ENCODE measurements at regions not wholly inside any gene's neighbourhood (a gene's known extent, or its start where the extent isn't known, plus 50 kb on each side); places are given as distances from the start of the nearest gene placed in this dataset.
A peak's percentile ranks its signal among the peaks of the same experiment; 100 is the strongest.
"Not testable (repeated sequence)": the region's sequence is repeated elsewhere in the genome, so short reads cannot be mapped to it uniquely, and the experiment has no call there.

DNA sequence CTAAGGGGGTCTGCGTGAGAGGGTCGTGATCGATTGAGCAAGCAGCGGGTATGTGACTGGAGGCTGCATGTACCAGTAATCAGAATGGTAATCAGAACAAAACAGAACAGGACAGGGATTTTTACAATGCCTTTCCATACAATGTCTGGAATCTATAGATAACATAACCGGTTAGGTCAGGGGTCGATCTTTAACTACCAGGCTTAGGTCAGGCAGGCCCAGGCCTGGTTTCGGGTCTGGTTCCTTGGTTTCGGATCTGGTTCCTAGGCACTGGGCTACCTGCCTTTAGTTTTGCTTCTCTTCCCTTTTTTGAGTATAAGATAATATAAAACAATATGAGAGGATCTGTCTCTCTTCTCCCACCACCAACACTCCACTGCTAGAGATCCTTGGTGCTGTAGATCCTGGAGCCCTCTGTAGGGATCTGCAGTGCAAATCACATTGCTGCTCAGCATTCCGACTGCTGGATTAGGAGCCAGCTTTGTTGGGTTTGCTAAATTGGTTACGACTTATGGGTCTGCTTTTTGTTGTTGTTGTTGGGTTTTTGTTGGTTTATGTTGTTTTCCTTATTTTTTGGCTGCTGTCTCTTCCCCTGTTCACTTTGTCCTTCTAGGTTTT lies 88.0 kb downstream of the SPRY4 start:
- H3K36me3 ChIP-seq (ENCODE audit: control insufficient read depth in 1 of 2, insufficient read depth in 2 of 2, low read length in 2 of 2); H3K79me2 ChIP-seq (ENCODE audit: control insufficient read depth, insufficient read depth, low read length, poor library complexity); H3K27me3 ChIP-seq (ENCODE audit: insufficient read depth, low read length); H3K23ac ChIP-seq (ENCODE audit: low read length); H2AK5ac ChIP-seq (ENCODE audit: low read length); H3K4me3 ChIP-seq (ENCODE audit: low read depth, low read length); H2AFZ ChIP-seq (ENCODE audit: insufficient read depth, low read length, poor library complexity); H3K9ac ChIP-seq (ENCODE audit: low read length); H3K9me3 ChIP-seq (ENCODE audit: insufficient read depth, low read depth, low read length): not testable (repeated sequence)
- Histone ChIP-seq H3K27ac (ENCODE audit: low read depth, low read length) (peak overlapping the region; percentile 98), H2BK12ac (ENCODE audit: low read length) (peak overlapping the region; percentile 81), H2BK120ac (ENCODE audit: insufficient read depth, low read length, poor library complexity) (peak overlapping the region; percentile 99), H4K12ac (ENCODE audit: low read depth, low read length) (peak overlapping the region; percentile 28), H4K91ac (ENCODE audit: low read depth, low read length) (peak overlapping the region; percentile 100), H2BK5ac (ENCODE audit: low read depth, low read length, poor library complexity) (peak overlapping the region; percentile 99), H3K79me1 (ENCODE audit: low read length) (peaks cover 32% of the 10 kb centered on the region), H3K4ac (ENCODE audit: low read depth, low read length) (peak overlapping the region; percentile 95), H3K18ac (ENCODE audit: low read length) (peak overlapping the region; percentile 94), H3K14ac (ENCODE audit: low read length) (peak overlapping the region; percentile 88), H4K8ac (ENCODE audit: low read depth, low read length) (peak overlapping the region; percentile 30), H3K4me2 (ENCODE audit: low read length) (peak overlapping the region; percentile 50), H3K4me1 (ENCODE audit: control insufficient read depth in 1 of 2, insufficient read depth in 2 of 2, low read length in 2 of 2) (peaks cover 30 to 34% of the 10 kb centered on the region in 2 experiments)
- no CpG with 5 or more reads among the region's 10 CpGs for WGBS (ENCODE audit: extremely low coverage, insufficient coverage, insufficient read length)
- peak; percentile 19 to 58 for DNase-seq

GRCh38 chr5:142235870-142236672 lies 88.8 kb downstream of the SPRY4 start:
- WGBS (ENCODE audit: extremely low coverage, insufficient coverage, insufficient read length) = no CpG with 5 or more reads among the region's 24 CpGs
- Histone ChIP-seq H2AFZ (ENCODE audit: insufficient read depth, low read length, poor library complexity) (peak overlapping the region; percentile 86), H4K91ac (ENCODE audit: low read depth, low read length) (peak overlapping the region; percentile 100), H3K4ac (ENCODE audit: low read depth, low read length) (peak overlapping the region; percentile 95), H2BK5ac (ENCODE audit: low read depth, low read length, poor library complexity) (peak overlapping the region; percentile 99), H3K4me3 (ENCODE audit: low read depth, low read length) (no peak overlapping the region), H3K79me2 (ENCODE audit: control insufficient read depth, insufficient read depth, low read length, poor library complexity) (peaks cover 8% of the 10 kb centered on the region), H4K12ac (ENCODE audit: low read depth, low read length) (peak overlapping the region; percentile 65), H3K18ac (ENCODE audit: low read length) (peak overlapping the region; percentile 95), H3K14ac (ENCODE audit: low read length) (peak overlapping the region; percentile 96), H3K79me1 (ENCODE audit: low read length) (peaks cover 34% of the 10 kb centered on the region), H3K23ac (ENCODE audit: low read length) (no peak overlapping the region), H4K8ac (ENCODE audit: low read depth, low read length) (peak overlapping the region; percentile 93), H3K9me3 (ENCODE audit: insufficient read depth, low read depth, low read length) (no peaks in the 10 kb centered on the region), H2BK120ac (ENCODE audit: insufficient read depth, low read length, poor library complexity) (peak overlapping the region; percentile 100), H3K27ac (ENCODE audit: low read depth, low read length) (peak overlapping the region; percentile 98), H3K27me3 (ENCODE audit: insufficient read depth, low read length) (no peaks in the 10 kb centered on the region), H2BK12ac (ENCODE audit: low read length) (peak overlapping the region; percentile 96), H2AK5ac (ENCODE audit: low read length) (peak overlapping the region; percentile 99), H3K4me1 (ENCODE audit: control insufficient read depth in 1 of 2, insufficient read depth in 2 of 2, low read length in 2 of 2) (peaks cover 30 to 34% of the 10 kb centered on the region in 2 experiments), H3K36me3 (ENCODE audit: control insufficient read depth in 1 of 2, insufficient read depth in 2 of 2, low read length in 2 of 2) (no peaks in the 10 kb centered on the region), H3K9ac (ENCODE audit: low read length) (peak overlapping the region; percentile 30), H3K4me2 (ENCODE audit: low read length) (peak overlapping the region; percentile 50)
- peak; percentile 16 to 35 for DNase-seq

DNA sequence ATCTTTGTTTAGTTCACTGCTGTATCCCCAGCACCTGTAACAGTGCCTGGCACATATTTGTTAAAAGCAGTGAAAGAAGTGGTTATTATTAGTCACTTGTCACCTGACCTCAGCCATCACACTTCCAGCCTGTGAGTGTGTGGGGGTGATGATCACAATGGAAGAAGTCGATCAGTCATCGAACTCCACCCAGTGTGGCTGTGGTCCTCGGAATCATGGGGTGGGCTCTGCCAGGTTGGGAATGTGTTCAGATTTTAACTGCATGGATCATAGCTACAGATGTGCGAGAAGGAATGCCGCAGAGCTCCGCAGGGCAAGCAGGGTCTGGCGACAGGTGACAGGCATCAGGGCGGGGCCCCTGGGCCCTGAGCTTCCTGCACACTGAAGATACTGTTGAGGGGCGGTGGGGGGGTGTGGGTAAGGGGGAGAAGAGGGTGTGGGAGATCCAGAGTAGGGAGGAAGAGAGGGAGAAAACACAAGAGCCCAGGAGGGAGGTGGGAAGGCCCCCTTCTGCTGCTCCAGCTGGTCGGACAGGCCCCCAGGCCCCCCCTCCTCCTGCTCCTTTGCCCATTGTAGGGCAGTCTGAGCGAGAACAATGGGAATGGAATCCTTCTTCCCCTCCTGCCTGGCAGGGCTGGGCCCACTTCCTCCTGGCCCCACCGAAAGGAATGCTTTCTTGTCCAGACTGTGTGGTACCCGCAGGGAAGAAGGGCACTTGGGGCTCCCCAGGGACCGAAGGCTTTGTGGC lies 89.6 kb downstream of the SPRY4 start:
- Histone ChIP-seq H2BK12ac (ENCODE audit: low read length) (peak overlapping the region; percentile 47), H2BK120ac (ENCODE audit: insufficient read depth, low read length, poor library complexity) (peak overlapping the region; percentile 100), H2AK5ac (ENCODE audit: low read length) (no peak overlapping the region), H3K9ac (ENCODE audit: low read length) (no peak overlapping the region), H3K14ac (ENCODE audit: low read length) (peak overlapping the region; percentile 45), H3K79me1 (ENCODE audit: low read length) (peaks cover 35% of the 10 kb centered on the region), H3K18ac (ENCODE audit: low read length) (no peak overlapping the region), H3K4me2 (ENCODE audit: low read length) (peak overlapping the region; percentile 50), H3K4me1 (ENCODE audit: control insufficient read depth in 1 of 2, insufficient read depth in 2 of 2, low read length in 2 of 2) (peaks cover 30 to 34% of the 10 kb centered on the region in 2 experiments), H3K4me3 (ENCODE audit: low read depth, low read length) (no peak overlapping the region), H2BK5ac (ENCODE audit: low read depth, low read length, poor library complexity) (peak overlapping the region; percentile 99), H3K79me2 (ENCODE audit: control insufficient read depth, insufficient read depth, low read length, poor library complexity) (peaks cover 8% of the 10 kb centered on the region), H4K8ac (ENCODE audit: low read depth, low read length) (no peak overlapping the region), H2AFZ (ENCODE audit: insufficient read depth, low read length, poor library complexity) (no peak overlapping the region), H3K27ac (ENCODE audit: low read depth, low read length) (peak overlapping the region; percentile 98), H4K91ac (ENCODE audit: low read depth, low read length) (peak overlapping the region; percentile 100), H4K12ac (ENCODE audit: low read depth, low read length) (no peak overlapping the region), H3K9me3 (ENCODE audit: insufficient read depth, low read depth, low read length) (no peaks in the 10 kb centered on the region), H3K23ac (ENCODE audit: low read length) (no peak overlapping the region), H3K36me3 (ENCODE audit: control insufficient read depth in 1 of 2, insufficient read depth in 2 of 2, low read length in 2 of 2) (no peaks in the 10 kb centered on the region), H3K4ac (ENCODE audit: low read depth, low read length) (no peak overlapping the region), H3K27me3 (ENCODE audit: insufficient read depth, low read length) (no peaks in the 10 kb centered on the region)
- WGBS (ENCODE audit: extremely low coverage, insufficient coverage, insufficient read length) = no CpG with 5 or more reads among the region's 14 CpGs
- DNase-seq = peak; percentile 41 to 53
